Peyer's patch (tissue), 4 donors: ENCODE measurements at regions not wholly inside any gene's neighbourhood (a gene's known extent, or its start where the extent isn't known, plus 50 kb on each side); places are given as distances from the start of the nearest gene placed in this dataset.

Experiments
- CTCF ChIP-seq, 6 experiments: fragments of 450-650 bp in 4 of 6; fragments of 200-600 bp in 2 of 6; sonication (generic) in 1 of 6; IDR thresholded peaks; one replicate each; pipeline ENCODE4 v1.5.1; 2017 to 2019; ENCODE audit warnings: antibody characterized with exemption in 6 of 6, mild to moderate bottlenecking in 3 of 6, moderate library complexity in 1 of 6
- POLR2A ChIP-seq, 2 donors: fragments of 450-650 bp; IDR thresholded peaks; one replicate each; pipeline ENCODE4 v1.5.1; 2017; ENCODE audit warnings: antibody characterized with exemption in 2 of 2, mild to moderate bottlenecking in 2 of 2, moderate library complexity in 2 of 2

GRCh38 chr10:3413937-3414666 lies 241.5 kb upstream of the PITRM1 start:
- TF ChIP-seq CTCF (IDR thresholded peaks at IDR 0.05) (no peak), POLR2A (IDR thresholded peaks at IDR 0.05) (no peak)
